NCI-H128 (cell line): ENCODE measurements at regions not wholly inside any gene's neighbourhood (a gene's known extent, or its start where the extent isn't known, plus 50 kb on each side); places are given as distances from the start of the nearest gene placed in this dataset.
"Not testable (repeated sequence)": the region's sequence is repeated elsewhere in the genome, so short reads cannot be mapped to it uniquely, and the experiment has no call there.

Experiments
- DNase-seq: peaks from one replicate; lab custom pipeline; 2025; ENCODE audit not compliant: unreplicated experiment; lab: John Stamatoyannopoulos, UW

DNA sequence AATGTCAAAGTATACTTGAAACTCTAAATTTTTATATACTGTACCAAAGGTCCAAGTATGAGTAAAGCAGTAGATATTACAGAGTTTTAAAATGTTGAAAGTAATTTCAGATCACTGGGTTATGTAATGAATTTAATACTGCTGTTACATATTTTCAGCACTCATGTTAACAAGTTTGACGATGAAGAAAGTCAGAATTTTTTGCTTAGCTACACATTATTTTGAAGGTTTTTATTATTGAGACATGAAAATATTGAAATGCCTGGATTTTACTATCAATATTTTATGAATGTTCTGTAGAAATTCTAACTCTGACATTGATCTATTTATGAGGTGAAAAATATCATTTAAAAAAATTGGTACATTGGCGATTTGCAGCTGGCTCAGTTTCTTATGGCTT, 1030.3 kb downstream of the FSCB start:
- no peak for DNase-seq

DNA sequence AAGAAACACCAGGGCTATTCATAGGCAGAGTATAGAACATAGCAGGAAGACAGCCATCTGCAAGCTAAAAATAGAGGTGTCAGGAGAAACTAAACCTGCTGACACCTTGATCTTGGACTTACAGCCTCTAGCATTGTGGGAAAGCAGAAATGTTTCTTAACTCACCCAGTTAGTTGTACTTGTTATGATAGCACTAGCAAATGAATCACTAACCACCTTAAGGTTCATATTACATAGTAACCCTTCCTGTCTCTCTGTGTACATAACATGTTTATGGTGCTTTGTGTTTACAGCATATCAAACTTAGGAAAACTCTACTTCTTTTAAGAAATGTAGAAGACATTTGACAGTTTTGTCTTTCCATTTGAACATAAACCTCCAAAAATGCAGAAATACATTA, 1031.3 kb downstream of the FSCB start:
- DNase-seq, result no peak

DNA sequence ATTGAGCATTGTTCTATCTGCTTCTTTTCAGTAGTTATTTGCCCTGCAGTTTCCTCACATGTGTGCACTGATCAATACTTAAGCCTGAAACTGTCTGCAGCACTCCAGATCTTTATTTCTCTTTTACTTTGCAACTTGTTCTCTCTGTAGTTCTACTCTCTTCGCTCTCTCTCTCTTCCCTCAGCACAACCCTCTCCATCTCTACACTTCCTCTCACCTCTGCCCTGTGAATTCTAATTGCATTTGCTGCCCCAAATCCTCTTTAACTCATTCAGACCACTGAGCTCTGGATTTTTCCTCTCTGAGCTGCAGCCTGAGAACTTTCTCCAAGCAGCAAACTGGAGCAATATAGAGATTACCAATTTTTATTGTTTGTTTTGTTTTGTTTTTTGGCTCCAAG, 1035.5 kb downstream of the FSCB start:
- DNase-seq, result no peak

DNA sequence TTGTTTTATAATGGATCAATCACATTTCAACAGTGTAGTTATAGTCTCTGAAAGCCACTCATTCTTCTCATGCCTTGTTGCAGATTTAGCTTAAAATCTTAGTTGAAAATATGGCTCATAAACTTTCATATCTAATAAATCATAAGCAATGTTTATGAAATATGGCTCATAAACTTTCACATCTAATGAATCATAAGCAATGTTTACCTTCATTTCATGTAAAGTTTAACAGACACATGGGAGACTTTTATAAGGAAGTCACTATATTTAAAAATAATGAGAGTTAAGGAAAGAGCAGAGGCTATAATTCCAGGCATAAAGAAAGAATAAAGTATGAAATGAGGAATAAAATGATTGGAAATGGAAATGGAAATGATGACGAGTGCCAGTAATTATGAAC, 1042.1 kb downstream of the FSCB start:
- no peak for DNase-seq

DNA sequence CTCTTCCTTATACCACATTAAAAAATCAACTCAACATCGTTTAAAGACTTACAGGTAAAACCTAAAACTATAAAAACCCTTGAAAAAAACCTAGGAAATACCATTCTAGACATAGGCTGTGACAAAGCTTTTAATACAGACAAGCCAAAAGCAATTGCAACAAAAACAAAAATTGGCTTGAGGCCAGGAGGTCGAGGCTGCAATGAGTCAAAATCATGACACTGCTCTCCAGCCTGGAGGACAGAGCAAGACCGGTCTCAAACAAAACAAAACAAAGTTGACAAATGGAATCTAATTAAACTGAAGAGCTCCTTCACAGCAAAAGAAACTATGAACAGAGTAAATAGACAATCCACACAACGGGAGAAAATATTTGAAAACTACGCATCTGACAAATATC, 1057.8 kb downstream of the FSCB start:
- no peak for DNase-seq

DNA sequence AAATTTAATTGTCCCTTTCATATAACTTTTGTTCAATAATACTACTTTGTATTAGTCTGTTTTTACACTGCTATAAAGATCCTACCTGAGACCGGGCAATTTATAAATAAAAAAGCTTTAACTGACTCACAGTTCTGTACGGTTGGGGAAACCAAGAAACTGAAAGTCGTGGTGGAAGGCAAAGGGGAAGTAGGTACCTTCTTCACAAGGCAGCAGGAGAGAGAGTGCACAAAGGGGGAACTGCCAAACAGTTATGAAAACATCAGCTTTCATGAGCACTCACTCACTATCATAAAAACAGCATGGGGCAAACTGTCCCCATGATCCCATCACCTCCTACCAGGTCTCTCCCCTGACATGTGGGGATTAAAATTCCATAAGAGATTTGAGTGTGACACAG, 1069.0 kb downstream of the FSCB start:
- DNase-seq, result no peak

DNA sequence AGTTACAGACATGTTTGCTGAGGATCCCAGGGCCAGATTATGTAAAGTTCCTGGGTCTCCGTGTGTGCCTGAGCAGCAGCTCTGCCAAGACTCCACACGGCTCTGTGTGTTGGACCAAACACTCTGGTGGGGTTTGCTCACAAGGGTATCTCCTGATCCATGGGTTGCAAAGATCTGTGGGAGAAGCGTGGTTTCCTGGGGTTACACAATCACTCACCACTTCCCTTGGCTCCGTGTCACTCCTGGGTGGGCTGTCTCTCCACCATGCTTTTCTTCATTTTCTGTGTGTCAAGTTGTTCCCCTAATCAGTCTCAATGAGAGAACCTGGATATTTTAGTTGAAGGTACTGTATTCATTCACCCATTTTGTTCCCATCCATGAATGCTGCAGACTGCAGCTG, 1088.8 kb downstream of the FSCB start:
- DNase-seq, result no peak

DNA sequence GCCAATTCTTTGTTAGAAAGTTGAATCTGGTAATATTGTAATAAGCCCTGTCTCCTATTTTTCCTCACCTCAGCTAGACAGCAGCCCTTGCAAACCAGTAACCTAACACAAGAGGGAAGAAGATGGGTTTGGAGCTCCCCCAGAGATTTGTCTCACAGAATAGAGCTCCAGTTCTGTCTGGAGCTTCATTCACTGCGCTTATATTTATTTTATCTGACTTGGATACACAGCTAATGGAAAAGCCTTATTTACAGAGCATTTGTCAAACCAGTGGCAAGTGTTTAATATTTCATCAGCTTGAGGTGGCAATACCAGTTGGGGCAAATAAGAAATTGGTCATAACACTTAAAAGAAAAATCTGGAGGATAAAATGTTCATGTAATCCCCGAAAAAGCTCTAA, 1094.0 kb downstream of the FSCB start:
- no peak for DNase-seq

DNA sequence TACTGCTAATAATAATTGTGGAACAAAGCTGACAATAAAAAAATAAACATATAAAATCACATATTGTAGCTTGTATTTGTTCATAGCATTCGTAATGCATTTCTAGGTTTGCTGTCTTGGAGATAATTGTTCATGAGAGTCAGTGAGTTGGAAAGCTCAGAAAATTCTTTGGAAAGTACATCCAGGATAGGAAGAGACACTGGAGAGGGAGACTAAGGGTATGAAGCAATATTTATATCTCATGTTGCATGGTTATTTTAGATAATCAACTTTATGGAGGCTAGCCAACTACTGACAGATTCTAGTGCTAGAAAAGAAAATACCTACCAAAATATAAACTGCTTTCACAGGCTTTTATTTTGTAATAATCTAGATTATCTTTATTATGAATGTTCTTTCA, 1095.2 kb downstream of the FSCB start:
- no peak for DNase-seq

DNA sequence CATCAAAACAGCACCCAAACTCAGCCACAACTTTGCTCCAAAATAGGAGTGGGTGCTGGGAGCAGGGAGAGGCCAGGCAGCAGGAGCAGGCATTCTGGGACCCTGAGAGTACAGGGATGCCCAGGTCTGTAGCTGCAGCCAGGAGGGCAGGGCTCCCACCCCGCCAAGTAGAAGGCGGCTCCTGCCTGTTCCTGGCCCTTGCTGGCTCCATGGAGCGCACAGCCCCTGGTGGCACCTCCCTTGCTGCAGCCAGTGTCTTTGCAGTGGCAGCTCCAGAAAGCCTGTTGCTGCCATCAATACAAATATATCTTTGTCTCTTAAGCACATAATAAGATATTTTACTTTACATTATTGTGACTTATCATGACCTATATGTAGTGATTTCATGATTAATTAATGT, 1096.5 kb downstream of the FSCB start:
- DNase-seq, result no peak

DNA sequence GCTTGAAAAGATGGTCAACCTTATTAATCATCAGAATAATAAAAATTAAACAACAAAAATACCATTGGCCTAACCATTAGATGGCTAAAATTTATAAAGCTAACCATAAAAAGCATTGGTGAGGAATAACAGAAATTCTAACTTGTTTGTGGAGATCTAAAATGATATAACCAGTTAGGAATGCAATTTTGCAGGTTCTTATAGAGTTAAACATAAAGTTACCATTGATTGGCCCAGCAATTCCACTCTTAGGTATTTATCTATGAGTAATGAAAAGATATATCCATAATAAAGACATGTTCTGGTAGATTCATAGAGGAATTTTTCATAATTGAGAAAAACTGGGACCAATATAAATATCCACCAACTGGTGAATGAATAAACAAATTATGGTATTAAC, 1098.6 kb downstream of the FSCB start:
- no peak for DNase-seq

DNA sequence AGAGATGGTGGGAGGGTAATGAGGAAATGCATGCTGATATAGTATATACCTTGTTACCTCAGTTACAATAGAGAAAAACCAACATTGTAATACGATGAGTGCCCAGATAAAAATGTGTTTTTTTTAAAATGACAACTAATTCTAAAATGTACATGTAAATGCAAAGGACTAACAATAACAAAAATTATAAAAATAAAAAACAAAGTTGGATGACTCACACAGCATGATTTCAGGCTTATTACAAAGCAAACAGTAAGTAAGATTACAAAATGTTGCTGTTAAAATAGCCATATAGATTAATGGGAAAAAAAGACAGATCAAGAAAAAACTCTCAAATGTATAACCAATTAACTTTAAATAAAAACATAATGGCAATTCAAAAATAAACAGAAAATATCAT, 1099.4 kb downstream of the FSCB start:
- DNase-seq, result no peak

DNA sequence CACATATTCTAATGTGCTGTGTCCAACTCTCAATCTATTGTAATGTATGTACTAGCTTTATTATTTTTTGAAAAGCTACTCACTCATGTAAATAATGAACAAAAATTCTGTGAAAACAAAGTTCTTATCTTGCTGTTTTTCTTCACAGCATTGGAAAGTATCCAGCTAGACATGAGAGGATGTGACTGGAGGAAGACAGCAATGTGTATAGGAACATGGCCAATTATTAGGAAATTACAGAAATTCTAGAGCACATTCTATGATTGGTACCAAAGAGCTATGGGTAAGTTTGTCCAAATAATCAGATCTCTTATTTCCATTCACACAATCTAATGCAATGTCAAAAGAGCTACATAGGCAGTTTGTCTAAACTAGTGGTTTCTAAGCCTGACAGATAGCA, 1100.2 kb downstream of the FSCB start:
- DNase-seq, result no peak

DNA sequence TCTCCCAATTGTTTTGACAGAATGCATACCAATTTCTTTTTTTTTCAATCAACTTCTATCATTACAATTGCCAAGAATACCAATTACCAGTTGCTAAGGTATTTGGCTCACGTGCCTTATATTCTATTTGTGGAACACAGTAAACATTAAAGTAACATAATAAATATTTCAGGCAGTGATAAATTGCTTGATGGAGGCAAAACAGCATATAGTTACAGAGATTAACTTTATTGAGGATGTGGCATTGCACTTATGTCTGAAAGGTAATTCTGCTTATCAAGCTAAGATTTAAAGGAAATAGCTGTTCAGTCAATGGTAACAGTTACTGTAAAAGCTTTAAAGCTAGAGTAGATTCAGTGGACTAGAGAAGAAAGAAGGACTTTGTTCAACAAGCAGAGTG, 1107.8 kb downstream of the FSCB start:
- DNase-seq, result no peak

DNA sequence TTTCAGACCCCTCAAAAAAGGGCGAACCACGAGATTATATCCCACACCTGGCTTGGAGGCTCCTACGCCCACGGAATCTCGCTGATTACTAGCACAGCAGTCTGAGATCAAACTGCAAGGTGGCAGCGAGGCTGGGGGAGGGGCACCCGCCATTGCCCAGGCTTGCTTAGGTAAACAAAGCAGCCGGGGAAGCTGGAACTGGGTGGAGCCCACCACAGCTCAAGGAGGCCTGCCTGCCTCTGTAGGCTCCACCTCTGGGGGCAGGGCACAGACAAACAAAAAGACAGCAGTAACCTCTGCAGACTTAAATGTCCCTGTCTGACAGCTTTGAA, 1136.6 kb downstream of the FSCB start:
- DNase-seq, result not testable (repeated sequence)

DNA sequence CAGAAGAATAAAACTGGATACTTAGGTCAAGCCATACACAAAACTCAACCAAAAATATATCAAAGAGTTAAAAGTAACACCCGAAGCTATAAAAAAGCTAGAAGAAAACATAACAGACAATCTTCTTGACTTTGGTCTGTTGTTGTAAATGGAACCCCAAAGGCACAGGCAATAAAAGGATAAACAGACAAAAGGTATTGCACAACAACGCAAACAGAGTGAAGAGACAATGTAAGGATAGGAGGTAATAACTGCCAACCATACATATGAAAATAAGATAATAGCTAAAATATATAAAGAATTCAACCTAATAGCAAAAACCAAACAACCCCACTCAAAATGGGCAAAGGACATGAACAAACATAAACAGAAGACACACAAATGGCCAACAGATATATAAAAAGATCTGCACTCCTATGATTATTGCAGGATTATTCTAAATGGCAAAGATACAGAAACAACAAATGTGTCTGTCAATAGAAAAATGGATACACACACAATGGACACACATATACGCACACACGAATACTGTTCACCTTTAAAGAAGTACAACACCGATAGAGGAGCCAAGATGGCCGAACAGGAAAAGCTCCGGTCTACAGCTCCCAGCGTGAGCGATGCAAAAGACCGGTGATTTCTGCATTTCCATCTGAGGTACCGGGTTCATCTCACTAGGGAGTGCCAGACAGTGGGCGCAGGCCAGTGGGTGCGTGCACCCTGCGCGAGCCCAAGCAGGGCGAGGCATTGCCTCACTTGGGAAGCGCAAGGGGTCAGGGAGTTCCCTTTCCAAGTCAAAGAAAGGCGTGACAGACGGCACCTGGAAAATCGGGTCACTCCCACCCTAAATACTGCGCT, 1137.1 kb downstream of the FSCB start:
- DNase-seq, result no peak

DNA sequence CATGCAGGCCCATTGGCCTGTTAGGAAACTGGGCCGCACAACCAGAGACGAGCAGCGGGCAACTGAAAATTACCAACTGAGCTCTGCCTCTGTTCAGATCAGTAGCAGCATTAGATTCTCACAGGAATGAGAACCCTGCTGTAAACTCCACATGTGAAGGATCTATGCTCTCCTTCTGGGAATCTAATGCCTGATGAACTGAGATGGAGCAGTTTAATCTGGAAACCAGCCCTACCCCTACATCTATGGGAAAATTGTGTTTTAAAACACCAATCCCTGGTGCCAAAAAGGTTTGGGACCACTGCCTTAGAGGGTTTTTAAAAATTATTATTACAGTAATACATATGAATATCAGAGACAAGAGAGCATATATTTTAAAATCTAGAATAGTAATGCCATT, 1144.5 kb downstream of the FSCB start:
- DNase-seq, result no peak

DNA sequence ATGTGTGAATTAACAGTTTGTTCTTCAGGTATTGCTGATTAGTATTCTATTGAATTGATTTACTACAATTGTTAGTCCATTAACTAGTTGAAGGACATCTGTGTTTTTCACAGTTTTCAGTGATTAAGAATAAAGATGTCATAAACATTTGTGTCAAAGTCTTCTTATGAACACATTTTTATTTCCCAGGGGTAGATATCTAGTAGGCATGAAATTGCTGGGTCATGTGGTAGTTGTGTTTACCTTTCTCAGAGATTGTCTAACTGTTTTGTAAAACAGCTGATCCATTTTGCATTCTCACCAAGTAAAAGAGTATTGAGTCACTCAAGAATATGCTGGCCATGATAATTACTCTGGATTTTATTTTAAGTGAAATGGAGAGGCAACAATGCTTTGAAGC, 1145.3 kb downstream of the FSCB start:
- no peak for DNase-seq

DNA sequence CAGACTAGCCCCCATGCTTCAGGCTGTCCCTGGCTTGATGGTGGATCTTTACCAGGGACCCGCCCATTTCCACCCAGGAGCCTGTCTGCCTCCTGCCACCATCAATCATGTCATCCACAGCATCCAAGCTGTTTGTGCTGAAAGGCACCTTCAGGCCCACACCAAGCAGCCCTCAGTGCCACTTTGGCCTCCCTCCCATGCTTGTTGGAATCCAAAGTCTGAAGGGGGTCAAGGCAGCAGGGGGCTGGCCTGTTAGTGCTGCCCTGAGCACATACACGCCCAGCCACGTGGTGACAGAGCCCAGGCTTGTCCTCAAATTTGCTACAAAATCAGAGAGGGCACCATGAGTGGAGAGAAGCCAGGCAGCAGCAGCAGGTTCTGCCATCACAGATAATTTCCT, 1146.8 kb downstream of the FSCB start:
- DNase-seq, result no peak

DNA sequence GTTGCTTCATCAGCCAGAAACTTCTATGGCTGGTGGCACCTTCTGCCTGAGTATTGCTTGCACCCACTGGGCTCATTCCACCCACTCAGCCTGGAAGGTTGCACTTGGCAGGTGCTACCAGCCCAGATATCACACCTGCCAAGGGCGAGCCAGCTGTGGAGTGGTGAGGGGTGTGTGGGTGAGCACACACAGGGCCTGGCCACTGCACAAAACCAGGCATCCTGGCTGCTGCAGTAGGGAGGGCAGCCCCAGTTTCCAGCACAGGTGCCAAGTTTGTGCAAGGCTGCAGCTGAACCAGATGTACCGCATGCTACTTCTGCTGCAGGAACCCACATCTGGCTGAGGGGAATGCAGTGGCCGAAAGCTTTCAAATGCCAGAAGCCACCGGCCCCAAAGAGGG, 1147.8 kb downstream of the FSCB start:
- DNase-seq, result no peak

DNA sequence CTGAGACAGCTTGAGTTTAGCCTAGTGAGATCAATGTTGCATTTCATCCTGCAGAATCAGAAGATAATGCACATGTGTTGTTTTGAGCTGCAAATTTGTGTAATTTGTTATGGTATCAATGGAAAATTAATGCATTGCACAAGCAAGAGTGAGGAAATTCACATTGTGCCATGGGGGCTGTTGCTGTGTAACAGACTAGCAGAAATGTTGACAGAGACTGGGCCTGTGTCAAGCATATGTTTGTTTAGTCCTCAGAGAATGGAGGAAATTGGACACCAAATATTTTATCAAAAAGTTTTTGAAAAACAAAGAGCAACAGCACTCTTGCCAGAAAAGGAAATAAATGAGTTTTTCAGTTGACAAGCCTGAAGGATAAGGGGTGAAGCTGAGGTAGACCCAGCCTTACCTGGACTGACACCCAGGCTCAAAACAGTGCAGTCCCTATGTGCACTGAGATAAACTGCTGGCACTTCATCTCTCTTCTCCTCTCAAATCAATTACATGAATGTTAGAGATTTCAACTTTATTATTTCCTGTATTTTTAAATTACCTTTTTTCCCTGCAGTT, 1150.0 kb downstream of the FSCB start:
- no peak for DNase-seq

DNA sequence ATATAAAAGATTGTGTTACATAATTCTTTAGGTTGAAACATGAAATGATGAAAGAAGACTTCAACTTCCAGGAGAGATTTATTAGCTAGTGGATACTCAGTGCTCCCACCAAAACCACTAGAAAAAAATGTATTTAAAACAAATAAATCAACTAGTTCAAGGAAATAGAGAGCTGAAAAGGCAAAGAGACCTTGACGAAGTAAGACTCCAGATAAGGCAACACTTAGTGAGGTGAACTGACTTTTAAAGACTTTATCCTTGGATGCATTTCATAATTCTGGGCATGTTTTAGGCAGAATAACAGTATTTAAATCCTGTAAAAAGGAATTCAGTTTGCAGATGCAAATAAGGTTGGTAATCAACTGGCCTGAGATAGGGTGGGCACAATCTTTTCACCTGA, 1150.7 kb downstream of the FSCB start:
- DNase-seq, result no peak

DNA sequence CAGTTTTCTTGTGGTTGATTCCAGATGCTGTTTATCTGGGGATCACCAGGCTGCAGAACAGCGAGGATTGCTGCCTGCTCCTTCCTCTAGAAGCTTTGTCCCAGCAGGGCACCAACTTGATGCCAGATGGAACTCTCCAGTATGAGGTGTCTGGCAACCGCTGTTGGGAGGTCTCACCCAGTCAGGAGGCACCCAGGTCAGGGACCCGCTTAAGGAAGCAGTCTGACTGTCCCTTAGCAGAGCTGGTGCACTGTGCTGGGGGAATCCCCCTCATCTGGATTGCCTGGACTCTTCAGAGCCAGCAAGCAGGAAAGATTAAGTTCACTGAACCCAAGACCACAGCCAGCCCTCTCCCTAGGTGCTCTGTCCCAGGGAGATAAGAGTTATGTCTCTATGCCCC, 1165.2 kb downstream of the FSCB start:
- DNase-seq, result no peak
